PC-3 (cell line): ENCODE measurements at regions not wholly inside any gene's neighbourhood (a gene's known extent, or its start where the extent isn't known, plus 50 kb on each side); places are given as distances from the start of the nearest gene placed in this dataset.

ENCODE experiments used
- EZH2 ChIP-seq: fragments of 300-600 bp; sonication (generic); IDR thresholded peaks from one replicate; pipeline ENCODE4 v1.6.1; 2017; ENCODE audit warnings: antibody characterized with exemption, mild to moderate bottlenecking, low read length; ENCODE audit not compliant: unreplicated experiment
- EZH2phosphoT487 ChIP-seq: fragments of 300-600 bp; sonication (generic); IDR thresholded peaks from 2 replicates; pipeline ENCODE4 v1.6.1; 2018; ENCODE audit warnings: mild to moderate bottlenecking, antibody characterized with exemption, low read length, borderline replicate concordance
- TF ChIP-seq, protein P1 (sequence below): fragments of 300-600 bp; sonication (generic); conservative IDR thresholded peaks from 2 replicates; pipeline ENCODE4 v1.5.1; 2017; ENCODE audit warnings: antibody characterized with exemption, low read depth, mild to moderate bottlenecking, low read length

DNA sequence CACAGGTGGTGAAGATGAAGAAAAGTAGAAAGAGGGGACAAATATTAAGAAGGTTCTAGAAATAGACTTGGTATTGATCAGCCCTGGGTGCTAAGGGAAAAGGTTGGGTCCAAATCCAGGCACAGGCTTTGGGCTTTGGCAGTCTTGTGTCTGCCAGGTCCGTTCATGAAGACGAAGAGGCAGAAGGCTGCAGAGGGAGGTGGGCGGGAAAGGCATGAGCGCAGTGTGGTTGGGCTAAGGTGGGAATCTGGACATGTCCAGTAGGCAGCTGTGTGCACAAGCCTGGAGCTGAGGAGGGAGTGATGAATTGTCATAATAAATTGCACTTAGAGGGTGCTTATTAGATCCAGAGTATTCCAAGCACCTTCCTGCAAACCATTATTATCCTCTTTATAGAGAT, 105.7 kb upstream of the TEX51 start:
- TF ChIP-seq, protein P1, sequence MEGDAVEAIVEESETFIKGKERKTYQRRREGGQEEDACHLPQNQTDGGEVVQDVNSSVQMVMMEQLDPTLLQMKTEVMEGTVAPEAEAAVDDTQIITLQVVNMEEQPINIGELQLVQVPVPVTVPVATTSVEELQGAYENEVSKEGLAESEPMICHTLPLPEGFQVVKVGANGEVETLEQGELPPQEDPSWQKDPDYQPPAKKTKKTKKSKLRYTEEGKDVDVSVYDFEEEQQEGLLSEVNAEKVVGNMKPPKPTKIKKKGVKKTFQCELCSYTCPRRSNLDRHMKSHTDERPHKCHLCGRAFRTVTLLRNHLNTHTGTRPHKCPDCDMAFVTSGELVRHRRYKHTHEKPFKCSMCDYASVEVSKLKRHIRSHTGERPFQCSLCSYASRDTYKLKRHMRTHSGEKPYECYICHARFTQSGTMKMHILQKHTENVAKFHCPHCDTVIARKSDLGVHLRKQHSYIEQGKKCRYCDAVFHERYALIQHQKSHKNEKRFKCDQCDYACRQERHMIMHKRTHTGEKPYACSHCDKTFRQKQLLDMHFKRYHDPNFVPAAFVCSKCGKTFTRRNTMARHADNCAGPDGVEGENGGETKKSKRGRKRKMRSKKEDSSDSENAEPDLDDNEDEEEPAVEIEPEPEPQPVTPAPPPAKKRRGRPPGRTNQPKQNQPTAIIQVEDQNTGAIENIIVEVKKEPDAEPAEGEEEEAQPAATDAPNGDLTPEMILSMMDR = no peak
- TF ChIP-seq EZH2 (no peak), EZH2phosphoT487 (no peak)
